Renal cortex interstitium (tissue), 11 donors: ENCODE measurements at regions not wholly inside any gene's neighbourhood (a gene's known extent, or its start where the extent isn't known, plus 50 kb on each side); places are given as distances from the start of the nearest gene placed in this dataset.
"Not testable (repeated sequence)": the region's sequence is repeated elsewhere in the genome, so short reads cannot be mapped to it uniquely, and the experiment has no call there.

Experiments used
- DNase-seq, 11 donors: peaks; one replicate each; pipeline ENCODE4 v3.0.0-alpha.2; 2013; ENCODE audit warnings: low read depth in 9 of 11, low spot score in 4 of 11; ENCODE audit errors: extremely low read depth in 1 of 11

GRCh38 chr4:132071815-132072214, 1077.3 kb upstream of the PCDH10 start:
- no peak for DNase-seq

GRCh38 chr4:132076829-132077228, 1072.3 kb upstream of the PCDH10 start:
- DNase-seq: no peak

- no peak for DNase-seq
Measured at GRCh38 chr4:132085105-132085504, 1064.0 kb upstream of the PCDH10 start.

- no peak for DNase-seq
Measured at GRCh38 chr4:132094017-132094416, 1055.1 kb upstream of the PCDH10 start.

- no peak for DNase-seq
Measured at GRCh38 chr4:132097041-132097440, 1052.1 kb upstream of the PCDH10 start.

GRCh38 chr4:132101526-132101925, 1047.6 kb upstream of the PCDH10 start:
- DNase-seq: no peak

- no peak for DNase-seq
Measured at GRCh38 chr4:132108784-132109183, 1040.3 kb upstream of the PCDH10 start.

GRCh38 chr4:132114885-132115284, 1034.2 kb upstream of the PCDH10 start:
- DNase-seq: no peak

GRCh38 chr4:132122741-132123140, 1026.4 kb upstream of the PCDH10 start:
- not testable (repeated sequence) for DNase-seq

- DNase-seq: no peak
Measured at GRCh38 chr4:132123870-132124623, 1025.0 kb upstream of the PCDH10 start.

- DNase-seq: no peak
Measured at GRCh38 chr4:132124624-132124974, 1024.5 kb upstream of the PCDH10 start.

- no peak for DNase-seq
Measured at GRCh38 chr4:132125131-132125530, 1024.0 kb upstream of the PCDH10 start.

GRCh38 chr4:132132433-132132832, 1016.7 kb upstream of the PCDH10 start:
- no peak for DNase-seq

GRCh38 chr4:132169660-132170059, 979.4 kb upstream of the PCDH10 start:
- DNase-seq: no peak

- DNase-seq: no peak
Measured at GRCh38 chr4:132180020-132180427, 969.1 kb upstream of the PCDH10 start.

GRCh38 chr4:132195176-132195575, 953.9 kb upstream of the PCDH10 start:
- DNase-seq: no peak

- no peak for DNase-seq
Measured at GRCh38 chr4:132203618-132204017, 945.5 kb upstream of the PCDH10 start.

GRCh38 chr4:132214519-132214918, 934.6 kb upstream of the PCDH10 start:
- DNase-seq: no peak

GRCh38 chr4:132218406-132218805, 930.7 kb upstream of the PCDH10 start:
- no peak for DNase-seq

- DNase-seq: no peak
Measured at GRCh38 chr4:132227151-132227856, 921.8 kb upstream of the PCDH10 start.

- DNase-seq: not testable (repeated sequence)
Measured at GRCh38 chr4:132227857-132228165, 921.3 kb upstream of the PCDH10 start.
